K562 (cell line): ENCODE measurements at regions not wholly inside any gene's neighbourhood (a gene's known extent, or its start where the extent isn't known, plus 50 kb on each side); places are given as distances from the start of the nearest gene placed in this dataset.

Source experiments
- EP300 ChIP-seq: IDR thresholded peaks from 2 replicates; pipeline ENCODE4 v1.6.1; 2012; ENCODE audit warnings: low read length, improper control_type of control experiment
- GABPB1 ChIP-seq: sonication (generic); formaldehyde crosslinking; IDR thresholded peaks from 2 replicates; pipeline ENCODE4 v1.8.0; 2022; ENCODE audit warnings: mild to moderate bottlenecking, missing genetic modification reagents
- KDM2B ChIP-seq: fragments of 250-450 bp; sonication (Bioruptor Pico); IDR thresholded peaks from 2 replicates; pipeline ENCODE4 v1.8.0; 2021; ENCODE audit warnings: mild to moderate bottlenecking, moderate library complexity
- RFX5 ChIP-seq: IDR thresholded peaks from 2 replicates; pipeline ENCODE4 v1.6.1; 2011; ENCODE audit warnings: low read depth, mild to moderate bottlenecking, improper control_type of control experiment, low read length
- SP1 ChIP-seq: sonication (generic); formaldehyde crosslinking; IDR thresholded peaks from 2 replicates; pipeline ENCODE4 v1.8.1; 2022; ENCODE audit warnings: mild to moderate bottlenecking, missing genetic modification reagents
- STAT5B ChIP-seq: fragments of 250-450 bp; sonication (Bioruptor Pico); IDR thresholded peaks from 2 replicates; pipeline ENCODE4 v1.8.0; 2021; ENCODE audit warnings: mild to moderate bottlenecking, inconsistent platforms
- XRCC5 ChIP-seq: fragments of 200-400 bp; formaldehyde crosslinking; IDR thresholded peaks from 2 replicates; pipeline ENCODE4 v1.6.1; 2017; ENCODE audit warnings: low read depth, mild to moderate bottlenecking, low read length
- TF ChIP-seq, protein P1 (sequence below): sonication (generic); formaldehyde crosslinking; IDR thresholded peaks from 2 replicates; pipeline ENCODE4 v1.8.0; 2022; ENCODE audit warnings: mild to moderate bottlenecking, missing genetic modification reagents
- TF ChIP-seq, protein P2 (sequence below), 3 experiments: IDR thresholded peaks in 2 of 3; conservative IDR thresholded peaks in 1 of 3; 2 replicates each; pipeline ENCODE4 v1.5.1; 2011 to 2012; ENCODE audit warnings: low read length in 3 of 3, mild to moderate bottlenecking in 3 of 3, control low read depth in 2 of 3, improper control_type of control experiment in 1 of 3, inconsistent platforms in 1 of 3, low read depth in 1 of 3, mixed read lengths in 1 of 3, moderate library complexity in 1 of 3; ENCODE audit not compliant: insufficient read depth in 2 of 3
- TF ChIP-seq, protein P3 (sequence below): sonication (generic); formaldehyde crosslinking; IDR thresholded peaks from 2 replicates; pipeline ENCODE4 v1.8.1; 2023; ENCODE audit warnings: mild to moderate bottlenecking, missing genetic modification reagents, moderate library complexity
- TF ChIP-seq, protein P4 (sequence below), 2 experiments: fragments of 450-650 bp in 1 of 2; sonication (generic) in 1 of 2; formaldehyde crosslinking in 1 of 2; IDR thresholded peaks in 1 of 2; conservative IDR thresholded peaks in 1 of 2; 2 replicates each; pipeline versions ENCODE4 v1.6.1 to v1.8.1; 2016 to 2023; ENCODE audit warnings: mild to moderate bottlenecking in 2 of 2, moderate library complexity in 2 of 2, inconsistent platforms in 1 of 2, missing genetic modification reagents in 1 of 2
- TF ChIP-seq, protein P5 (sequence below): fragments of 450-650 bp; IDR thresholded peaks from 2 replicates; pipeline ENCODE4 v1.6.1; 2016; ENCODE audit warnings: borderline replicate concordance
- TF ChIP-seq, protein P6 (sequence below), 2 experiments: IDR thresholded peaks; 2 replicates each; pipeline ENCODE4 v1.6.1; 2012; ENCODE audit warnings: improper control_type of control experiment in 2 of 2, low read depth in 2 of 2, low read length in 2 of 2, borderline replicate concordance in 1 of 2

DNA sequence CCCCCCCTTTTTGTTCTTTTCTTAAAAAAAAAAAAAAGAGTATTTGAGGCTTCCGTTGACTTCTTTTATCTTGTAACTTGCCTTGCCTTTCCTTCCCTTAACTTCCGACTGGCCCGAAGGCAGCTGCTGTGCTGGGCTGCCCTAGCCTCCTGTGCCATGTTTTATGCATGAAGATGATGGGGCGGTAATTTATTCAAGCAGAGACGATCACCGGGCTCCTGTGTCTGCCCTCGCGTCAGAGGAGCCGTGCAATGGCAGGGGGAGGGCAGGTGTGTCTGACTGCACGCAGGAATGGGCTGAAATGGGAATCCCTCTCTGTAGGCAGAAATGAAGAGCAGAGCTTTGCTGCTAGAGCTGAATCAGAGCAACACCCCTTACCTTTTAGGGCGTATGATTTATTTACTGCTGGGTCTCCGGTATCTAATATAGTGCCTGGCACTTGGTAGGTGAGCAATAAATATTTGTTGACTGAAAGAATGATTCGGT is 106.3 kb upstream of the RIPOR2 start:
- TF ChIP-seq RFX5 (no peak), GABPB1 (CRISPR knock-in tag) (no peak), KDM2B (no peak), EP300 (no peak), XRCC5 (no peak), SP1 (no peak), STAT5B (no peak)
- TF ChIP-seq, protein P1, sequence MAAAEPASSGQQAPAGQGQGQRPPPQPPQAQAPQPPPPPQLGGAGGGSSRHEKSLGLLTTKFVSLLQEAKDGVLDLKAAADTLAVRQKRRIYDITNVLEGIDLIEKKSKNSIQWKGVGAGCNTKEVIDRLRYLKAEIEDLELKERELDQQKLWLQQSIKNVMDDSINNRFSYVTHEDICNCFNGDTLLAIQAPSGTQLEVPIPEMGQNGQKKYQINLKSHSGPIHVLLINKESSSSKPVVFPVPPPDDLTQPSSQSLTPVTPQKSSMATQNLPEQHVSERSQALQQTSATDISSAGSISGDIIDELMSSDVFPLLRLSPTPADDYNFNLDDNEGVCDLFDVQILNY (CRISPR knock-in tag), result no peak
- TF ChIP-seq, protein P2, sequence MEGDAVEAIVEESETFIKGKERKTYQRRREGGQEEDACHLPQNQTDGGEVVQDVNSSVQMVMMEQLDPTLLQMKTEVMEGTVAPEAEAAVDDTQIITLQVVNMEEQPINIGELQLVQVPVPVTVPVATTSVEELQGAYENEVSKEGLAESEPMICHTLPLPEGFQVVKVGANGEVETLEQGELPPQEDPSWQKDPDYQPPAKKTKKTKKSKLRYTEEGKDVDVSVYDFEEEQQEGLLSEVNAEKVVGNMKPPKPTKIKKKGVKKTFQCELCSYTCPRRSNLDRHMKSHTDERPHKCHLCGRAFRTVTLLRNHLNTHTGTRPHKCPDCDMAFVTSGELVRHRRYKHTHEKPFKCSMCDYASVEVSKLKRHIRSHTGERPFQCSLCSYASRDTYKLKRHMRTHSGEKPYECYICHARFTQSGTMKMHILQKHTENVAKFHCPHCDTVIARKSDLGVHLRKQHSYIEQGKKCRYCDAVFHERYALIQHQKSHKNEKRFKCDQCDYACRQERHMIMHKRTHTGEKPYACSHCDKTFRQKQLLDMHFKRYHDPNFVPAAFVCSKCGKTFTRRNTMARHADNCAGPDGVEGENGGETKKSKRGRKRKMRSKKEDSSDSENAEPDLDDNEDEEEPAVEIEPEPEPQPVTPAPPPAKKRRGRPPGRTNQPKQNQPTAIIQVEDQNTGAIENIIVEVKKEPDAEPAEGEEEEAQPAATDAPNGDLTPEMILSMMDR (IDR thresholded peaks at IDR 0.05 in 2 of 3, conservative IDR thresholded peaks at IDR 0.05 in 1 of 3; ENCODE audit: insufficient read depth in 2 of 3, low read depth in 1 of 3, low read length in 3 of 3), result no peak
- TF ChIP-seq, protein P3, sequence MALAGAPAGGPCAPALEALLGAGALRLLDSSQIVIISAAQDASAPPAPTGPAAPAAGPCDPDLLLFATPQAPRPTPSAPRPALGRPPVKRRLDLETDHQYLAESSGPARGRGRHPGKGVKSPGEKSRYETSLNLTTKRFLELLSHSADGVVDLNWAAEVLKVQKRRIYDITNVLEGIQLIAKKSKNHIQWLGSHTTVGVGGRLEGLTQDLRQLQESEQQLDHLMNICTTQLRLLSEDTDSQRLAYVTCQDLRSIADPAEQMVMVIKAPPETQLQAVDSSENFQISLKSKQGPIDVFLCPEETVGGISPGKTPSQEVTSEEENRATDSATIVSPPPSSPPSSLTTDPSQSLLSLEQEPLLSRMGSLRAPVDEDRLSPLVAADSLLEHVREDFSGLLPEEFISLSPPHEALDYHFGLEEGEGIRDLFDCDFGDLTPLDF (CRISPR knock-in tag), result no peak
- TF ChIP-seq, protein P4, sequence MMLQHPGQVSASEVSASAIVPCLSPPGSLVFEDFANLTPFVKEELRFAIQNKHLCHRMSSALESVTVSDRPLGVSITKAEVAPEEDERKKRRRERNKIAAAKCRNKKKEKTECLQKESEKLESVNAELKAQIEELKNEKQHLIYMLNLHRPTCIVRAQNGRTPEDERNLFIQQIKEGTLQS (IDR thresholded peaks at IDR 0.05), result no peak
- TF ChIP-seq, protein P4 (CRISPR knock-in tag; conservative IDR thresholded peaks at IDR 0.05), result no peak
- TF ChIP-seq, protein P5, sequence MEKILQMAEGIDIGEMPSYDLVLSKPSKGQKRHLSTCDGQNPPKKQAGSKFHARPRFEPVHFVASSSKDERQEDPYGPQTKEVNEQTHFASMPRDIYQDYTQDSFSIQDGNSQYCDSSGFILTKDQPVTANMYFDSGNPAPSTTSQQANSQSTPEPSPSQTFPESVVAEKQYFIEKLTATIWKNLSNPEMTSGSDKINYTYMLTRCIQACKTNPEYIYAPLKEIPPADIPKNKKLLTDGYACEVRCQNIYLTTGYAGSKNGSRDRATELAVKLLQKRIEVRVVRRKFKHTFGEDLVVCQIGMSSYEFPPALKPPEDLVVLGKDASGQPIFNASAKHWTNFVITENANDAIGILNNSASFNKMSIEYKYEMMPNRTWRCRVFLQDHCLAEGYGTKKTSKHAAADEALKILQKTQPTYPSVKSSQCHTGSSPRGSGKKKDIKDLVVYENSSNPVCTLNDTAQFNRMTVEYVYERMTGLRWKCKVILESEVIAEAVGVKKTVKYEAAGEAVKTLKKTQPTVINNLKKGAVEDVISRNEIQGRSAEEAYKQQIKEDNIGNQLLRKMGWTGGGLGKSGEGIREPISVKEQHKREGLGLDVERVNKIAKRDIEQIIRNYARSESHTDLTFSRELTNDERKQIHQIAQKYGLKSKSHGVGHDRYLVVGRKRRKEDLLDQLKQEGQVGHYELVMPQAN, result no peak
- TF ChIP-seq, protein P6, sequence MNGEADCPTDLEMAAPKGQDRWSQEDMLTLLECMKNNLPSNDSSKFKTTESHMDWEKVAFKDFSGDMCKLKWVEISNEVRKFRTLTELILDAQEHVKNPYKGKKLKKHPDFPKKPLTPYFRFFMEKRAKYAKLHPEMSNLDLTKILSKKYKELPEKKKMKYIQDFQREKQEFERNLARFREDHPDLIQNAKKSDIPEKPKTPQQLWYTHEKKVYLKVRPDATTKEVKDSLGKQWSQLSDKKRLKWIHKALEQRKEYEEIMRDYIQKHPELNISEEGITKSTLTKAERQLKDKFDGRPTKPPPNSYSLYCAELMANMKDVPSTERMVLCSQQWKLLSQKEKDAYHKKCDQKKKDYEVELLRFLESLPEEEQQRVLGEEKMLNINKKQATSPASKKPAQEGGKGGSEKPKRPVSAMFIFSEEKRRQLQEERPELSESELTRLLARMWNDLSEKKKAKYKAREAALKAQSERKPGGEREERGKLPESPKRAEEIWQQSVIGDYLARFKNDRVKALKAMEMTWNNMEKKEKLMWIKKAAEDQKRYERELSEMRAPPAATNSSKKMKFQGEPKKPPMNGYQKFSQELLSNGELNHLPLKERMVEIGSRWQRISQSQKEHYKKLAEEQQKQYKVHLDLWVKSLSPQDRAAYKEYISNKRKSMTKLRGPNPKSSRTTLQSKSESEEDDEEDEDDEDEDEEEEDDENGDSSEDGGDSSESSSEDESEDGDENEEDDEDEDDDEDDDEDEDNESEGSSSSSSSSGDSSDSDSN (IDR thresholded peaks at IDR 0.05; ENCODE audit: borderline replicate concordance in 1 of 2, low read depth in 2 of 2, low read length in 2 of 2), result no peak
